ENCODE measurements at regions not wholly inside any gene's neighbourhood (a gene's known extent, or its start where the extent isn't known, plus 50 kb on each side); places are given as distances from the start of the nearest gene placed in this dataset.

- TF ChIP-seq CTCF (IDR thresholded peaks at IDR 0.05) (no peak), EZH2 (IDR thresholded peaks at IDR 0.05; ENCODE audit: borderline replicate concordance, insufficient read depth, low read depth, low read length, poor library complexity, severe bottlenecking) (no peak)
Observed at GRCh38 chr12:58593557-58594304, 326.6 kb downstream of the LRIG3 start.

Measured in B cell (primary cell).